ENCODE measurements at regions not wholly inside any gene's neighbourhood (a gene's known extent, or its start where the extent isn't known, plus 50 kb on each side); places are given as distances from the start of the nearest gene placed in this dataset.
"Not testable (repeated sequence)": the region's sequence is repeated elsewhere in the genome, so short reads cannot be mapped to it uniquely, and the experiment has no call there.

DNA sequence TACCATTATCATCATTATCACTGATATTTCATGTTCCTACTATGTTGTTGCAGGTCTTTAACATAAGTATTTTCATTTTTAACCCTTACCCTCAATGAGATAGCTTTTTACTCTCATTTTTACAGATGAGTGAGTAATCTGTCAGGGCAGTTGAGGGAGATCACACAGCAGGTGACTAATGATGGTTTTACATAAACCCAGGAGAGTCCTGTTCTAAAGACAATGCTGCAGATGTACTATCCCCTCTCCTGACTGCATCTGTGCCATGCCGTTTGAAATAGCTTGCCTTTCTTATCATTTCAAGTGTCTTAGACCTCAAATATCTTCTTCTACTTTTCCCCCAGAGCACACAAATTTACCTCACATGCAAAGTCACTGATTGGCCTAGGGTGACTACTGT, 1552.1 kb upstream of the SEL1L start:
- no peak for DNase-seq (ENCODE audit: low spot score)
- in situ Hi-C loops (cut with MboI; ENCODE audit: low sequenced_read_pairs, unreplicated experiment), result no loop called here
- TF ChIP-seq, protein P1, sequence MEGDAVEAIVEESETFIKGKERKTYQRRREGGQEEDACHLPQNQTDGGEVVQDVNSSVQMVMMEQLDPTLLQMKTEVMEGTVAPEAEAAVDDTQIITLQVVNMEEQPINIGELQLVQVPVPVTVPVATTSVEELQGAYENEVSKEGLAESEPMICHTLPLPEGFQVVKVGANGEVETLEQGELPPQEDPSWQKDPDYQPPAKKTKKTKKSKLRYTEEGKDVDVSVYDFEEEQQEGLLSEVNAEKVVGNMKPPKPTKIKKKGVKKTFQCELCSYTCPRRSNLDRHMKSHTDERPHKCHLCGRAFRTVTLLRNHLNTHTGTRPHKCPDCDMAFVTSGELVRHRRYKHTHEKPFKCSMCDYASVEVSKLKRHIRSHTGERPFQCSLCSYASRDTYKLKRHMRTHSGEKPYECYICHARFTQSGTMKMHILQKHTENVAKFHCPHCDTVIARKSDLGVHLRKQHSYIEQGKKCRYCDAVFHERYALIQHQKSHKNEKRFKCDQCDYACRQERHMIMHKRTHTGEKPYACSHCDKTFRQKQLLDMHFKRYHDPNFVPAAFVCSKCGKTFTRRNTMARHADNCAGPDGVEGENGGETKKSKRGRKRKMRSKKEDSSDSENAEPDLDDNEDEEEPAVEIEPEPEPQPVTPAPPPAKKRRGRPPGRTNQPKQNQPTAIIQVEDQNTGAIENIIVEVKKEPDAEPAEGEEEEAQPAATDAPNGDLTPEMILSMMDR (IDR thresholded peaks at IDR 0.05; ENCODE audit: borderline replicate concordance, control extremely low read depth, extremely low read depth, insufficient read depth, missing control alignments), result no peak

DNA sequence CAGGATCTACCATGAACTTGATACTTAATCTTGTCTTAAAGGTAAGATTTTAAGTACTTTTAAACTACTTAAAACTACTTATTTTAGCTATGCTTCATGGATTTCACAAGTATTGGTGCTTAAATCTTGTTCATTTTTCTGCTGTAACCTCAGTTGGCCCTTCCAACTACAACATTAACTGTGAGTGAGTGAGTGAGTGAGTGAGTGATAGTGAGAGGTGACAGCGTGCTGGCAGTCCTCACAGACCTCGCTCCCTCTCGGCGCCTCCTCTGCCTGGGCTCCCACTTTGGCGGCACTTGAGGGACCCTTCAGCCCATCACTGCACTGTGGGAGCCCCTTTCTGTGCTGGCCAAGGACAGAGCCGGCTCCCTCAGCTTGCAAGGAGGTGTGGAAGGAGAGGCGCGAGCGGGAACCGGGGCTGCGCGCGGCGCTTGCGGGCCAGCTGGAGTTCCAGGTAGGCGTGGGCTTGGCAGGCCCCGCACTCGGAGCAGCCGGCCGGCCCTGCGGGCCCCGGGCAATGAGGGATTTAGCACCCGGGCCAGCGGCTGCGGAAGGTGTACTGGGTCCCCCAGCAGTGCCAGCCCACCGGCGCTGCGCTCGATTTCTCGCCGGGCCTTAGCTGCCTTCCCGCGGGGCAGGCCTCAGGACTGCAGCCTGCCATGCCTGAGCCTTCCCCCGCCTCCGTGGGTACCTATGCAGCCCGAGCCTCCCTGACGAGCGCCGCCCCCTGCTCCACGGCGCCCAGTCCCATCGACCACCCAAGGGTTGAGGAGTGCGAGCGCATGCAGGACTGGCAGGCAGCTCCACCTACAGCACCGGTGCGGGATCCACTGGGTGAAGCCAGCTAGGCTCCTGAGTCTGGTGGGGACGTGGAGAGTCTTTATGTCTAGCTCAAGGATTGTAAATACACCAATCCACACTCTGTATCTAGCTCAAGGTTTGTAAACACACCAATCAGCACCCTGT, 1558.6 kb upstream of the SEL1L start:
- in situ Hi-C loops (cut with MboI; ENCODE audit: low sequenced_read_pairs, unreplicated experiment); DNase-seq (ENCODE audit: low spot score): not testable (repeated sequence)

DNA sequence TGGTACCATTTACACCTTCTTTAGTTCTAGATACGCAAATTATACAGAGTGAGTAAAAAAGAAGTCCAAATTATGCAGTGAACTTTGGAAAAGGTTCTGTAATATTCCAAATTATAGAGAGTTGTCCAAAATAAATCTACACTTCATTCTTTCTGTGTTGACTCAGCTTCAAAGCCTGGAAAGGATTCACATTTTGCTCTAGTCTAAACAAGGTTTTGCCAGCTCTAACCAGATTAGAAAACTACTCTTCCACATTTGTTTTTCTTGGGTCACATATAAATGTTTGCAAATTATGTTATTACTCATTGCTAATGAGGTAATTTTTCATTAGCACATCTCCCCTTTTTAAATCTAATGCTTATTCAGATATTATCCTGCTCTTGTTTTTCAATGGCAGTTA, 1562.4 kb upstream of the SEL1L start:
- no peak for DNase-seq (ENCODE audit: low spot score)
- TF ChIP-seq, protein P1 (IDR thresholded peaks at IDR 0.05; ENCODE audit: borderline replicate concordance, control extremely low read depth, extremely low read depth, insufficient read depth, missing control alignments), result no peak
- in situ Hi-C loops (cut with MboI; ENCODE audit: low sequenced_read_pairs, unreplicated experiment), result no loop called here

DNA sequence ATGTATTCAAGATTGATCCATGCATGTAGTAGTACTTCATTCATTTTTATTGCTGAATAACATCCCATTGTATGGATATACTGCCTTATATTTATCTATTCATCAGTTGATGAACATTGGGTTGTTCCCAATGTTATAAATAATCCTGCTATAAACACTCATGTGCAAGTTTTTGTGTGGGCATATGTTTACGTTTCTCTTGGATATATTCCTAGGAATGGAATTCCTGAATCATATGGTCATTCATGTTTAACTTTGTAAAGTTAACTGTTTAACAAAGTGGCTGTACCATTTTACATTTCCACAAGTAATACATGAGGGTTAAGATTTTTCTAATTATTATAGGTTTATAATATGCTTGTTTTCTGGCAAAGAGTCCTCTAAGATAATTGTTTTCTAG, 1568.2 kb upstream of the SEL1L start:
- in situ Hi-C loops (cut with MboI; ENCODE audit: low sequenced_read_pairs, unreplicated experiment), result no loop called here
- no peak for DNase-seq (ENCODE audit: low spot score)

DNA sequence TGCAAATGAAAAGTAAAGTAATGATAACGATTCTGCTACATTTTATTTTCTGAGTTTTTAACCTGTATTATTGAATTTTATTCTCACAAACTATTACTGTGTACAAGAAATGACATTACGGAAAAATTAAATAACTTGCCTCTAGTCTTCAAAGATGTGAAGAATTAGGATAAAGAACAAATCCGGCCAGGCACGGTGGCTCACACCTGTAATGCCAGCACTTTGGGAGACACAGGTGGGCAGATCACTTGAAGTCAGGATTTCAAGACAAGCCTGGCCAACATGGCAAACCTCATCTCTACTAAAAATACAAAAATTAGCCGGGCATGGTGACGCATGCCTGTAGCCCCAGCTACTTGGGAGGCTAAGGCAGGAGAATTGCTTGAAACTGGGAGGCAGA, 1584.4 kb upstream of the SEL1L start:
- TF ChIP-seq, protein P1 (IDR thresholded peaks at IDR 0.05; ENCODE audit: borderline replicate concordance, control extremely low read depth, extremely low read depth, insufficient read depth, missing control alignments), result no peak
- in situ Hi-C loops (cut with MboI; ENCODE audit: low sequenced_read_pairs, unreplicated experiment), result no loop called here
- no peak for DNase-seq (ENCODE audit: low spot score)

More for the DNA sequence above, 1568.2 kb upstream of the SEL1L start:
- TF ChIP-seq, protein P1 (IDR thresholded peaks at IDR 0.05; ENCODE audit: borderline replicate concordance, control extremely low read depth, extremely low read depth, insufficient read depth, missing control alignments), result no peak

DNA sequence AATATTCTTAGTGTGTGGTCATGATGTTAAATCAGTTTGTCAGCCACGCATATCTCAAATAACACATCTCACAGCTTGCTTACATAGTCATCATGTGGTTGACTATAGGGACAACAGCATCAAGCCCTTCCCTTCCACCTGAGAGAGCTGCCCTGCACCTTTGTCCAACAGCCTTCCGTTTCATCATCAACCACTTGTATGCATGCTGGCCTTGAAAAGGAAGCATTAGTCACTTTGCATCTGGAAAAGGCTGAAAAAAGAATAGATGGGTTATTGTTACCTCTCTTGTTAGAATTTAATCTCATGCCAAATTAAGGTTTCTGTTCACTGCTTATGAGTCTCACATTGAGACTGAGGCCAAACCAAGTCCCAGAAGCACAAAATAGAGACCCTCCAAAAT, 1586.5 kb upstream of the SEL1L start:
- TF ChIP-seq, protein P1 (IDR thresholded peaks at IDR 0.05; ENCODE audit: borderline replicate concordance, control extremely low read depth, extremely low read depth, insufficient read depth, missing control alignments), result no peak
- in situ Hi-C loops (cut with MboI; ENCODE audit: low sequenced_read_pairs, unreplicated experiment), result no loop called here
- DNase-seq (ENCODE audit: low spot score), result no peak

DNA sequence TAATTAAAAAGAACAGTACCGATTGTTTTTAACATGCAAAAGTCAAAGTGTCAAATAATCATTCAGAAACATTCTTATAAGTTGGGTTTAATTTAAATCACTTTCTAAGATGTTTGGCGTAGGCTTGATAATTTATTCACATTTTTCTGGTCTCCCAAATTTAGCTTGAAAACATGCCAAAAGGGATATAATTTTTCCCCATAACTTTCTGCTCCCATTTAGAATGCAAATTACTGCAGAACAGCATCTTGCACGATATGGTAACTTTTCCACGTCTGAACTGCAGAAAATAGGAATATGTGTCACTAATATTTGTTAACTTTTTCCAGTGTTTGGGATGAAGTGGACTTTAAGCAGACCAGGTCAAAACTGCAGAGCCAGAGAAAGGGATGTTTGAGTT, 1592.4 kb upstream of the SEL1L start:
- DNase-seq (ENCODE audit: low spot score), result no peak
- in situ Hi-C loops (cut with MboI; ENCODE audit: low sequenced_read_pairs, unreplicated experiment), result no loop called here
- TF ChIP-seq, protein P1 (IDR thresholded peaks at IDR 0.05; ENCODE audit: borderline replicate concordance, control extremely low read depth, extremely low read depth, insufficient read depth, missing control alignments), result no peak

Data from GM13976 (cell line).